ENCODE measurements at regions not wholly inside any gene's neighbourhood (a gene's known extent, or its start where the extent isn't known, plus 50 kb on each side); places are given as distances from the start of the nearest gene placed in this dataset.

GRCh38 chr9:26612211-26612610, 280.4 kb downstream of the CAAP1 start:
- DNase-seq (ENCODE audit: insufficient read length, low spot score) (no peak), FAIRE-seq (no peak)
- no peak for TF ChIP-seq CTCF (IDR thresholded peaks at IDR 0.05; ENCODE audit: insufficient read depth, missing control alignments)

- no peak for TF ChIP-seq CTCF (IDR thresholded peaks at IDR 0.05; ENCODE audit: insufficient read depth, missing control alignments)
- DNase-seq (ENCODE audit: insufficient read length, low spot score) = no peak
- FAIRE-seq = no peak
Measured at GRCh38 chr9:26606756-26607155, 285.8 kb downstream of the CAAP1 start.

GRCh38 chr9:26605367-26605766, 287.2 kb downstream of the CAAP1 start:
- DNase-seq (ENCODE audit: insufficient read length, low spot score) (no peak), FAIRE-seq (no peak)
- no peak for TF ChIP-seq CTCF (IDR thresholded peaks at IDR 0.05; ENCODE audit: insufficient read depth, missing control alignments)

GRCh38 chr9:26604076-26604662, 288.4 kb downstream of the CAAP1 start:
- TF ChIP-seq CTCF (IDR thresholded peaks at IDR 0.05; ENCODE audit: insufficient read depth, missing control alignments) = no peak
- FAIRE-seq (no peak), DNase-seq (ENCODE audit: insufficient read length, low spot score) (no peak)

- DNase-seq (ENCODE audit: insufficient read length, low spot score) (no peak), FAIRE-seq (no peak)
- no peak for TF ChIP-seq CTCF (IDR thresholded peaks at IDR 0.05; ENCODE audit: insufficient read depth, missing control alignments)
Measured at GRCh38 chr9:26603617-26604016, 289.0 kb downstream of the CAAP1 start.

- DNase-seq (ENCODE audit: insufficient read length, low spot score) (no peak), FAIRE-seq (no peak)
- no peak for TF ChIP-seq CTCF (IDR thresholded peaks at IDR 0.05; ENCODE audit: insufficient read depth, missing control alignments)
Measured at GRCh38 chr9:26597542-26598149, 295.0 kb downstream of the CAAP1 start.

- FAIRE-seq = no peak
- no peak for DNase-seq (ENCODE audit: insufficient read length, low spot score)
- no peak for TF ChIP-seq CTCF (IDR thresholded peaks at IDR 0.05; ENCODE audit: insufficient read depth, missing control alignments)
Measured at GRCh38 chr9:26579056-26579455, 313.5 kb downstream of the CAAP1 start.

Data from D721Med (cell line).